KG1 (cell line): ENCODE measurements at regions not wholly inside any gene's neighbourhood (a gene's known extent, or its start where the extent isn't known, plus 50 kb on each side); places are given as distances from the start of the nearest gene placed in this dataset.
"Not testable (repeated sequence)": the region's sequence is repeated elsewhere in the genome, so short reads cannot be mapped to it uniquely, and the experiment has no call there.

Experiments
- DNase-seq: peaks from one replicate; lab custom pipeline; 2025; lab: John Stamatoyannopoulos, UW

DNA sequence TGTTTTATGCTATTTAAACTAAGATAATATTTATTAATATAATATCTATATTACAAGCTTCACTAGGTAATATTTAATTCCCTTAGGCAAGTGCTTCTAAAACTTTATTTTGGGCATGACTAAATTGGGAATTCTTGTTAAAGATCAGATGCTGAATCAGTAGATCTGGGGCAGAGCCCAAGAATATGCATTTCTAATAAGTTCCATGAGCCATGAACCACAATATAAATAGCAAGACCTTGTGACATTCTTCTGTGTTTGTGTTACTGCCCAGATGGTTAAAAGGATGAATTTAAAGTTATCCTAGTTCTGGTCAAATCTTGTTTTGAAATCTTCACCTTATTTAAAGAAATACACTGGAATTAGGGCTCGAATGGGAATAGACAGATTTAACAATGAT is 258.4 kb upstream of the CACNA2D1 start:
- no peak for DNase-seq

DNA sequence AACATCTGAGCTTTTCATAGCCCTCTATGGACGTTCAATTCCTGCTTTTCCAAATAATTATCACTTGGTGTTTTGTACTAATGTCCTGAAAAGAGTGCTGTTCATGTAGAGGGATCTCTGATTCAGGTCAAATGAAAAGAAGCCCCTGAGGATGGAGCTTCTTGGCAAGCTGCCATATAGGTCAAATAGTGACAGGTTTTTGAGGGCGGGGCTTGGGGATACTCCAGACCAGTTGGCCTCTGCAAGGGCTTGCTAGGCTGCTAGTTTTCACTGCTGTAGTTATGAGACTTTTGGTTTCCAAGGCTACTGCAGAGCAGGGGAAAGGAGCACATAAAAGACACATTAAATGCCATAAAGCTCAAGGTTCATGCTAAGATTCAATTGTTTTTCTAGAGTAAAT is 257.2 kb upstream of the CACNA2D1 start:
- no peak for DNase-seq

DNA sequence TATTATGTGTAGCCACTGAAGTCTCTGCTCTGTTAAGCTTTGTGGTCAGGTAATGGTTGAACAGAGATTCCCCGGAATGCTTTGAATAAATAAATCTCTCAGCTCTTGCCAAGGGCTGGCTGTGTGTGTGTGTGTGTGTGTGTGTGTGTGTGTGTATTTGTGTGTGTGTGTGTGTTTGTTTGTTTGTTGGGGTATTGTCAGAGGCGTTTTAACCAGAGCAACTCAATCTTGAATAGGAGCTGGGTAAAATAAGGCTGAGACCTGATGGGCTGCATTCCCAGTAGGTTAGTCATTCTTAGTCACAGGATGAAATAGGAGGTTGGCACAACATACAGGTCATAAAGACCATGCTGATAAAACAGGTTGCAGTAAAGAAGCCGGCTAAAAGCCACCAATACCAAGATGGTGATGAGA is 256.2 kb upstream of the CACNA2D1 start:
- no peak for DNase-seq

GRCh38 chr7:82697897-82698296 is 254.3 kb upstream of the CACNA2D1 start:
- DNase-seq, result no peak

GRCh38 chr7:82696631-82697030 is 253.1 kb upstream of the CACNA2D1 start:
- no peak for DNase-seq

DNA sequence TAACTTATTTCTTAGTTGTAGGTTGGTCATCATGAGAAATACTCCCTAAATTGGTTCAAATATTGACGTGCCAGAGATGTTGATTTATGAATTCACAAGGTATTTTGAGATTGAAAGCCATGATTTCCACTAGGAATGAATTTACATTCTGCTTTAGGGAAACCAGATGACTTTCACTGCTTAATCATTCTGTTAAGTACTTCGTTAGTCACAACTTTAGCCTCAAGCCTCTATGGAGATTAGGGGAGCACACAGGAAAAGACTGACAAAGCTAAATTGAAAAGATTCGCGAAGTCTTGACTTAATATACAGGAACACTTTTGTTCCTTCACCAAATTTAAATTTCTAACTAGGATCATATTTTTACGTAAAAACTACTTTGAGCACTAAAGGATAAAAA is 250.4 kb upstream of the CACNA2D1 start:
- no peak for DNase-seq

GRCh38 chr7:82690929-82691328 is 247.4 kb upstream of the CACNA2D1 start:
- DNase-seq, result no peak

- DNase-seq, result no peak
These were observed 241.6 kb upstream of the CACNA2D1 start for GRCh38 chr7:82685214-82685613.

DNA sequence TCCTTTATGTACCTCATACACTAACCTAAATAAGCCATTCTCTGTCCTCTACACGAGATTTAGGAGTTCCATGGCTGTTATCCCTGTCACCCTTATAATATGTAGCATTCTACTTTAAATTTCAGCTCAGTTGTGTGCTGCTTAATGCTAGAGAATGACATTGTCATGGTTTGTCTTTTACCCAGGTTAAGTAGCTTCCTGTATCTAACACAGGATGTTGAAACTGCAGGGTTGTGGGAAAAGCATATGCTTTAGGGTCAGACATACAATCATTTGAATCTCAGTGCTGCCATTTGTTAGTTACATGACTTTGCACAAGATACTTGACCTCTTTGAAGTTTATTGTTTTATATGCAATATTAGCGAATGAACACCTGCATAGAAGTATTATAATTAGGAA is 235.1 kb upstream of the CACNA2D1 start:
- no peak for DNase-seq

DNA sequence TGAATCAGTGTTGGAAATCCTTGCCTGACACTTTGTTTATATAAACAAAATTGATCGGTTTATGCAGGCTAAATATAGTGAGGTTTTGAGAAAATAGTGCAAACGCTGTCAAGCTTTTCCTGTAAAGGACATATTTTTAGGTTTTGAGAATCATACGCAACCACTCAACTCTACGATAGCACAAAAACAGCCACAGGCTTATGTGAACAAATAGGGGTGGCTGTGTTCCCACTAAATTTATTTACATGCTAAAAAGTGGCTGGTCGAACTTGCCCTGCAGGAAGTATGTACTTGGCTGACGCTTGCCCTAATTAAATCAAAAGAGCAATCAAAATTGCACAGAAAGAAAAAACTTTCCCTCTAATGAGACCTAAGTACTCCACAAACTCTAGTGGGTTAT is 234.7 kb upstream of the CACNA2D1 start:
- no peak for DNase-seq

GRCh38 chr7:82677493-82677892 is 233.9 kb upstream of the CACNA2D1 start:
- DNase-seq, result no peak

DNA sequence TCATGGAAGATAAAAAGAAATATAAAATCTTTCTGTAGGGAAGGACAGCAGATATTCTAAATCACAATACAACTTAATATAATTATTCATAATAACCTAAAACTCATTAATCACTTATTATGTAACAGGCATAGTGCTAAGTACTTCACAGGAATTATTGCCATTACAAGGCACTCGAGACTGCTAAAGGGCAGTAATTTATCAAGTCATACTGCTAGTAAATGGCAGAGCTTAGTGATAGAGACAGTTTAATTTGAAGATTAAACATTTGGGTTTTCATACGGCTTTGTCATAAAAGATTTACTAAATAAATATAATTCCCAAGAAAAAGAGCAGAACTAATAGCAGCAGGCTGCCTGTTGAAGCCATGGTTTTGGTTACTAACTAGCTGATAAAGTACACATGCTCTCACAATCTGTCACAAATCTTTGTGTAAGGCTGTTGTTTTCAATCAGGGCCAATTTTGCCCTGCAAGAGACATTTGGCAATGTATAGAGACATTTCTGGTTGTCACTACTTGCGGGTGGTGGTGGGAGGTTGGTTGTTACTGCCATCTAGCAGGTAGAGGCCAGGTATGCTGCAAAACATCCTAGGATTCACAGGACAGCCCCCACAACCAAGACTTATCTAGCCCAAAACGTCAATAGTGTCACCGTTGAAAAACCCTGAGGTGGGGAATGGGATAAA is 233.3 kb upstream of the CACNA2D1 start:
- DNase-seq, result no peak

DNA sequence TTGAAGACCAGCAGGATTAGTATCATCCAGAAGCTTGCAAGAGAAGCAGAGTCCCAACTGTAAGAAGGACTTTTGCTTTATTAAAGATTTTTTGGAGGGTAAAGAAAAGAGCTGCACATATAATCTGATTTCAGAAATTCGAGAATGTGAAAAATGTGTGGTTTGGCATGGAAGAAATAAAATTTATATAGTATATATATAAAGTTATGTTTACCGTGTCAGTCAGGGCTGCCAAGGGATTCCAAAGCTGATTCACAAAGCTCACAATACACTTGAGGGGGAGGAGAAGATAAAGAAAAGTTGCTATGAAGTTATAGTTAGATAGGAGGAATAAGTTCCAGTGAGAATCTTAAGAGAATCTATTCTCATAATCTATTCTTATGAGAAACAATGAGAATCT is 231.8 kb upstream of the CACNA2D1 start:
- no peak for DNase-seq

DNA sequence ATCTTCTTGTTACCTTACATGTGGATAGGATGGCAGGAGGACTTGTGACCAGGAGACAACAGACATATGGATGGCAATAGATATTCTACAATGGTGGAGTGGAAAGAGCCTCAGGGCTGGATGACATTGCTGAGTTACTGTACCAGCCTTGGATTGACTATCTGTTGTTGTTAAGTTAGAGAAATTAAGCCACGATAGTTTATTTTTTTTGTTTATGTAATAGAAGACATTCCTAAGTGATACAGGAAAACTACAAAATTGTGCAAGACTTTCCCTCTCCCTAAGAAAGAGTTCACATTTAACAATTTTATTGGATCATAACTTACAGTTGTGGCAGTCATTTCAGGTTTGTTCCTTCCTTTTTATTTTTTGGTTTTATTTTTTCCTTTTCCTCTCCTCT is 230.7 kb upstream of the CACNA2D1 start:
- DNase-seq, result no peak

DNA sequence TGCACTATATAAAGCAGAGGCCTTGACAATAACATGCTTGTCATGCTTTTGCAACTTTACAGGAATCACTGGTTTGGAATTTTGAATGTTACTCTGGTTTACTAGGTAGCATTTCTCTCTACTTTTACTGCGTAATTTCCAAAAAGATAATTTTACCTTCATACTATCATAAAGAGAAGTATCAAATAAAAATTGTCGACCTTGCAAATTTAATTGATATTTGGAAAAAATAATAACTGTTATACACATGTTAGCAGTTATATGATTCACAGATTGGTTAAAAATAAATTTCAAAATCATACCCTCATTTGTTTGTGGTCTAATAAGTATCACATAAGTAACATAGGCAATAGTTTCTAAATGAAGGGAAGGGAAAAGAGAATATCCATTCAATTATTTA is 228.5 kb upstream of the CACNA2D1 start:
- DNase-seq, result no peak

- DNase-seq, result no peak
These were observed 225.6 kb upstream of the CACNA2D1 start for GRCh38 chr7:82669141-82669540.

DNA sequence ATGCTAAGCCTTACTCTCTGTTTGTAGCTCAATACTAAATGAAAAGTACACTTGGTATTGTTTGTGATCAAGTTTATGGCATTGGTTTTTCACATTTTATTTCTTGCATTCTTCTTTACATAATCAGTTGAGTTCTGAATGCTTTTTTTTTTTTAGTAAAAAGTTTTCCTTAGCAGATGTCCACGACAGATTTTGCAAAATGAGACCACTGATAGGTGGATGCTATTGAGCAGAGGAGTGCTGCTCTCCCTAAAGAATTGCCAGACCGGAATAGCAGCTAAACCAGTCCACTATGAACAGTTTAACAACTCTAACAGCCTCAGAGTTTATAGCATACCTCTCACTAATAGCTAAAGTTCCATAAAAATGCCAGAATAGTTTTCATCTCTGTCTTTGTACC is 225.1 kb upstream of the CACNA2D1 start:
- DNase-seq, result no peak

DNA sequence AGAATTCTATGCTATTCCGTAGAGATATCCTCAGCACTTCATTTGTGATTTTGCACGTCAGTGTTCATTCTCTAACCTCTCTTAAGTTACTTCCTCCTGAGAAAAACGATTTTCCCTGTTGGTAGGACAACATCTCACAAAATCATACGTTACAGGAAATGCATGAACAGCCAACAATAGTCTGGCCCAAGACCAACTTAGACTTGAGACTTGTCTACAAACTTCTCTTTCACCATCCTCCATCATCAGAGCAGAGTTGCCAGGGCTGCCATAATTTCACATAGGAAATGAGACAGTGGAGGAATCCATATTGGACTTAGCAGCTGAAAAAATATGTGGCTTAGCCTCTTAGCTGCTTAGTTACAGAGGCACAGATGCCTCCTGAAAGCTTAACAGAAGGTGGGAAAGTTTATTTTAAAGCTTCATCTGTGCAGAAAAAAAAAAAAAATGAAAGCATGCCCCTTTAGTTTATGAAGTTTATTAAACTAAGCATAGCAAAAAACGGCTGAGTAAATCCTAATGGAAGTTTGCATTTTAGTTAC is 222.5 kb upstream of the CACNA2D1 start:
- no peak for DNase-seq

DNA sequence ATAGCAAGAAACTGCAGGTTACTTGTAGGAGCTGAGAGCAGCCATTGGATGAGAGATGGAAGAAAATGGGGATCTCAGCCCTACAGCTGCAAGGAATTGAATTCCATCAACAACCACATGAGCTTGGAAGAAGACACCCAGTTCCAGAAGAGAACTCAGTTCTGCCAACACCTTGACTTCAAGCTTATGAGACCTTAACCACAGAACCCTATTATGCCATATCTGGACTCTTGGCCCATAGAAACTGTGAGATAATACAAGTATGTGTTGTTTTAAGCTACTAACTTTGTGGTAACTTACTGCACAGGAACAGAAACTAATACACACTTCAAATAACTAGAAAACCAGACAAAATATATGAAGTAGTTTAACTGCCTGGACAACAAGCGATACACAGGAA is 212.4 kb upstream of the CACNA2D1 start:
- no peak for DNase-seq

DNA sequence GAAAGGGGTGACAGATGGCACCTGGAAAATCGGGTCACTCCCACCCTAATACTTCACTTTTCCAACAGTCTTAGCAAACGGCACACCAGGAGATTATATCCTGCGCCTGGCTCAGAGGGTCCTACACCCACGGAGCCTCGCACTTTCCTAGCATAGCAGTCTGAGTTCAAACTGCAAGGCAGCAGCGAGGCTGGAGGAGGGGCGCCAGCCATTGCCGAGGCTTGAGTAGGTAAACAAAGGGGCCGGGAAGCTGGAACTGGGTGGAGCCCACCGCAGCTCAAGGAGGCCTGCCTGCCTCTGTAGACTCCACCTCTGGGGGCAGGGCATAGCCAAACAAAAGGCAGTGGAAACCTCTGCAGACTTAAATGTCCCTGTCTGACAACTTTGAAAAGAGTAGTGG is 206.5 kb upstream of the CACNA2D1 start:
- not testable (repeated sequence) for DNase-seq

DNA sequence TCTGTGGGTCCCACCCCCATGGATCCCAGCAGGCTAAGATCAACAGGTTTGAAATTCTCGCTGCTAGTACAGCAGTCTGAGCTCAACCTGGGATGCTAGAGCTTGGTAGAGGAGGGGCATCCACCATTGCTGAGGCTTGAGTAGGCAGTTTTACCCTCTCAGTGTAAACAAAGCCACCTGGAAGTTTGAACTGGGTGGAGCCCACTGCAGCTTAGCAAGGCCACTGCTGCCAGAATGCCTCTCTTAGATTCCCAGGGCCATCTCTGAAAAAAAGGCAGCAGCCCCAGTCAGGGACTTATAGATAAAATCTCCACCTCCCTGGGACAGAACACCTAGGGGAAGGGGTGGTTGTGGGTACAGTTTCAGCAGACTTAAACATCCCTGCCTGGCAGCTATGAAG is 190.0 kb upstream of the CACNA2D1 start:
- DNase-seq, result no peak

- no peak for DNase-seq
These were observed 188.4 kb upstream of the CACNA2D1 start for GRCh38 chr7:82631998-82632397.

GRCh38 chr7:82629583-82629982 is 186.0 kb upstream of the CACNA2D1 start:
- no peak for DNase-seq

DNA sequence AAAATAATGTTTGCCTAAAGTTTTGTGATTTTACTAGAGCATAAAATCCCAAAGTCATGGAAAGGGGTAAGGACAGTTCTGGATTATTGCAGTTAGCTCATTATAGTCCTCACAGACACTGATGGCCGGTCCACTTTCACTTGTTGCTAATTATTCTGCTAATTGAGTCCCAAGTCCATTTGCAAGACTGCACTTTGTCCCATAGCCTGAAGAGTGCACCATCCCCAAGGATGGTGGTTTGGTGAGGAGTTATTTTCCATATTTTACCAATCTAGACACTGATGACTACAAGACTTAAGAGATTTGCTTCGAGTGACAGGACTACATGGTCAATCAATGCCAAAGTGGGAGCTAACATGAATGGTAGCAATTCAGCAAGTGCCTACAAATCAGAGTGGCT is 181.8 kb upstream of the CACNA2D1 start:
- DNase-seq, result no peak
